Posterior vena cava (tissue), 2 donors: ENCODE measurements at regions not wholly inside any gene's neighbourhood (a gene's known extent, or its start where the extent isn't known, plus 50 kb on each side); places are given as distances from the start of the nearest gene placed in this dataset.

Experiments used
- DNase-seq: peaks from one replicate; pipeline ENCODE4 v3.0.0-alpha.2; 2020; ENCODE audit warnings: low spot score
- intact Hi-C, 2 donors: fragments of 100-400 bp; cut with DNase I; formaldehyde crosslinking; loops; one replicate each; pipeline versions ENCODE4 v1.14.1 to v1.14.2; 2022 to 2023
- donor health status: DM: yes; HTN: yes; CAD: no.
- donor health status: DM: yes; HTN: yes; CAD: no.

- intact Hi-C loops: no loop called here
- no peak for DNase-seq
Measured at GRCh38 chr1:239655023-239655422, 268.7 kb downstream of the CHRM3 start.

DNA sequence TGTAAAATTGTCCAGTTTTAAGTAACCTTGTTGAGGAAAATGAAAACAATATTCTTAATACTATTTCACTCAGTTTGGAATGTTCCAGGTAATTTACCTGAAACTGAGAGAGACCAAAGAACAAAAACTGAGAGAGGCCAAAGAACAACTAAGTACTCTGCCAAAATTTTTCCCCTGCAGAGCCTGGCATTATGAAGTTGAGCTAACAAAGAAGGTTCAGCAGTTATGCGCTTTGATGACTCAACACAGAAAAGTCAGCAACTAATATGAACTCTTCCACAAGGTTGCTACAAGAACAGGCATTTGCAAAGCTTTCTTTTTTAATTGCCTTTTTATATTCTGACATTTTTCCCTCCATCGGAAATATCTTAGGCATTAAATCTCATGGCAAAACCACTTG lies 270.9 kb downstream of the CHRM3 start:
- intact Hi-C loops: no loop called here
- DNase-seq: no peak

- intact Hi-C loops: no loop called here
- DNase-seq: no peak
Measured at GRCh38 chr1:239662950-239663349, 276.6 kb downstream of the CHRM3 start.

- intact Hi-C loops: no loop called here
- DNase-seq: no peak
Measured at GRCh38 chr1:239672256-239672655, 285.9 kb downstream of the CHRM3 start.

DNA sequence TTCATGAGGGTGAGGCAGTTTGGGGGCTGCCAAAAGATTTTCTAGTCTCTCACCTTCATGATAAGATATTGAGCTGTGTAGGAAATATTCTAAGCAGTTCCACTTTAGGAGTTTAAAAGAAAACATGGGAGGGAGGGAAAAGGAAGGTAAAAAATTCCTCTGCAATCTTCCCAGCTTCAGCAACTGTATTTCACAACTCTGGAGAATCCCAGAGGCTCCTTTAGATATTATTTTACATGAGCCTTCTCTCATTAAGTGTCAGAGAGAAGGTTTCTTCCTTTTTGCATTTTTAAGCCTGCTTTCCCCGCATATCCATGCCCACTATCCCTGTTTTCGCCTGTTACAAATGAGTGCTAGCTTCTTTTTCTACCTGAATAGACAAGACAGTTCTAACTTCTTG lies 289.4 kb downstream of the CHRM3 start:
- intact Hi-C loops: no loop called here

DNA sequence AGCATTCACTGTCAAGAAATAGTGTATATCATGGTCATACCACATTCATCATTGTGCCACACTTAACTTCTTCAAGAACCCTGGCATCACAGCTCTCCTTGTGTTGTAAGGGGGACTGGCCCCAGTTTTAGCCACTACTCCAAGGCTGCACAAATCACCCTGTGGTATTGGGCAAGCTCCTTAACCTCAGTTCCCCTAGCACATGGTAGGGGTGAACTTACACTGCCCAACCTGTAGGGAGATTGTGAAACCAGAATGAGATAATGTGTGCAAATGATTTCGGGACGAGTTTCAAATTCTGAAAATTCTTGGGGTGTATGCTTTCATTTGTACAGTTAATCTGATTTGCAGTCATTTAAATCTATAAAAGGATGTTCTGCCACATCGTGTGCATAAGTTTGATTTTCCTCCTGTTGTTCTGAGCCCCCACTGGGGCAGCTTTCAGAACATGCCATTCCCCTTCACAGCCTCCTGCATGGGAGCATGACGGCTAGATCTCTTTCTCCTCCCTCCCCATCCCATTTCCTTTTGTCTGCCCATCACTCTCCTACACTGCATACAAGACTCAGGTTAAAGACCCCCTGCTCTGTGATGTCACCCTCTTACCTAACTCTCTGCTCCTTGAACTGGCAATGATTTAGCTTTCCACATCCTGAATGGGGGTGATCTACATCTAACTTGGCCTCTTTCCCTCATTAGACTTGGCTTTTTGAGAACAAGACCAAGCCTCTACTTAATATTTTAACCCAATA lies 290.3 kb downstream of the CHRM3 start:
- intact Hi-C loops: no loop called here
- DNase-seq: no peak

More for the DNA sequence above, 289.4 kb downstream of the CHRM3 start:
- DNase-seq: no peak

DNA sequence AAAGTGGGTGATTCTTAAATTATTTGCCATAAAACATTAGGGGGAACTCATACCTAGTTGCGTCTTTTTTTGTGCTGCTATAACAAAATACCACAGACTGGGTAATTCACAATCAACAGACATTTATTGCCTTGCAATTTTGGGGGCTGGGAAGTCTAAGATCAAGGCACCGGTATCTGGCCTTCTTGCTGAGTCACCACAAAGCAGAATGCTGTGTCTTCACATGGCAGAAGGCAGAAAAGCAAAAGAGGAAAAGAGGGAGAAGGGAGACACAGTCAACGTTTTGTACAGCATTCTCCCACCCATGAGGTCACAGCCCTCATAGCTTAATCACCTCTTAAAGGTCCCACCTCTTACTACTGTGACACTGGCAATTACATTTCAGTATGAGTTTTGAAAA lies 291.0 kb downstream of the CHRM3 start:
- DNase-seq: no peak
- intact Hi-C loops: no loop called here

GRCh38 chr1:239678181-239678580 lies 291.8 kb downstream of the CHRM3 start:
- no peak for DNase-seq

GRCh38 chr1:239682046-239682445 lies 295.7 kb downstream of the CHRM3 start:
- no peak for DNase-seq

More at GRCh38 chr1:239678181-239678580, 291.8 kb downstream of the CHRM3 start:
- intact Hi-C loops: no loop called here

GRCh38 chr1:239682960-239683359 lies 296.6 kb downstream of the CHRM3 start:
- intact Hi-C loops: no loop called here
- no peak for DNase-seq

More at GRCh38 chr1:239682046-239682445, 295.7 kb downstream of the CHRM3 start:
- intact Hi-C loops: no loop called here

DNA sequence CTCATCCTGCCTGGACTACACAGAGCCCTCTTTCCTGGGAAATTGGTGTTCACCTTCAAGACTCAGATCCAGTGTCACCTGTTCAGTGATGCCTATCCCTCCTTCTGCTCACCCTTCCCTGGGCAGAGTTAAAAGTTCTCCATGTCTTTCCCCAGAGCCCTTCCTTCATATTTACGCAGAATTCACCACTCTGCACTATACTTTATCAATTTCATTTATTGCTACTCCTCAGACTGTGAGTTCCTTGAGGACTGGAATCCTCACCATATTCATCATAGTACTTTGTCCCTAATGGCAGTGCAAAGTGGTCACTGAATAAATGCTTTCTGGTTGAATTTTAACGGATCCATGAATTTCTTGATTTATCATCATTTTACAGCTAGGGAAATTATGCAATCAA lies 300.0 kb downstream of the CHRM3 start:
- intact Hi-C loops: loop anchor here in 1 of 2 donors (5.0 kb wide), 1 partner anchor 94 kb away; no protein-coding TSS in a partner anchor
- no peak for DNase-seq

- DNase-seq: no peak
- intact Hi-C loops: no loop called here
Measured at GRCh38 chr1:239696317-239696716, 309.9 kb downstream of the CHRM3 start.

DNA sequence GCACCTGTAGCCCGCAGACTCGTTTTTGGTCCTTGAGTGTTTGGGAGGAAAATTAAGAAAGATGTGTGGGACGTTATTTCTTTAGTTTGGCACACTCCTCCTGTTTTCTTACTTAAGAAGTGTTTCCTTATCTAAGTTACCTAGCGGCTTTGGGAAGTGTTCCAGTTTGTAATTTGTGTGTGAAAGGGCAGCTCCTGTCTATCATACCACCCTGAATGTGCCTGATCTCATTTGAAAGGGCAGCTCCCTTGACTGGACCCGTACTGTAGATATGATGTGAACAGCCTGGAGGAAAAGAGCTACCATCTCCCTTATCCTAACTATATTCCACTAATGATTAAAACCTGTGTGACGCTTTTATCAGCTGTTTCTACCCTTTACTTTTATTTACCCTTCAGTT lies 314.3 kb downstream of the CHRM3 start:
- intact Hi-C loops: no loop called here
- no peak for DNase-seq

- intact Hi-C loops: no loop called here
- DNase-seq: no peak
Measured at GRCh38 chr1:239703075-239703474, 316.7 kb downstream of the CHRM3 start.

DNA sequence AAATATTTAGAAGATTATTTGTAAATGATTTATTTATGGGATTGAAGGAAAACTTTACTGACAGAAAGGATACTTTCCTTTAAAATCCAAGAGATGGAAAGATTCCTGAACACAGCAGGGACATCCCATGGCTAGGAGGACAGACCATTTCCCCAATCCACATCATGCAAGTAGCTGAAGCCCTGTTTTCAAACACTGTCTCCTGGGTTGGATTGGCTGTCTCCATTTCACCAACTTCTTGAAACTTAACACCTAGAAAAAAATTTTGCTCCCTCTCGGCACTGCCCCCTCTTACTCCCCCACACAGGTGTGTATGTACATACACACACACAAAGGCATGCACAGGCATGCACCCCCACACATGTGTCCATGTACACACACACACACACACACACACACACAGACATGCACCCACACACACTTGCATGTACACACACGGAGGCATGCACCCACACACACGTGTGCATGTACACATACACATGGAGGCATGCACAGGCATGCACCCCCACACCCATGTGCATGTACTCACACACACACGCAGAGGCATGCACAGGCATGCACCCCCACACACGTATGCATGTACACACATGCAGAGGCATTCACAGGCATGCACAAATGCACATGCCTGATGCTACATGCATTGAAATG lies 320.0 kb downstream of the CHRM3 start:
- intact Hi-C loops: no loop called here
- DNase-seq: no peak

DNA sequence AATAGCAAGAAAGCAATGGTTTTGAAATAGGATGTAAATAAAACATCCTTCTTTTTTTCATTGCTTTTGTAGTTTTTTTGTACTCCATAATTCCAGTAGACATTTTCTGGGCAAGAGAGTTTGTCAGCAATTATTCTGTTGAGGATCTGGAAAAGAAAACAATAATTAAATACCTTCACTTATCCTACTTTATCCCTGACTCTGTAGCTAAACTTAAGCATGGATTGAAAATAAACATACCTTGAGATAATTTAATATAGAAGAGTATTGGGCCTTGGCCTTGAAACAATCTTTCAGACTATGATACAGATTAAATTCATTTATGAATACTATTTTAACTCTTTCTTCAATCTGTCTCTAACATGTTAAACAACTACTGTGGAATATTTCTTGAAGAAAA lies 321.2 kb downstream of the CHRM3 start:
- intact Hi-C loops: no loop called here
- DNase-seq: no peak

DNA sequence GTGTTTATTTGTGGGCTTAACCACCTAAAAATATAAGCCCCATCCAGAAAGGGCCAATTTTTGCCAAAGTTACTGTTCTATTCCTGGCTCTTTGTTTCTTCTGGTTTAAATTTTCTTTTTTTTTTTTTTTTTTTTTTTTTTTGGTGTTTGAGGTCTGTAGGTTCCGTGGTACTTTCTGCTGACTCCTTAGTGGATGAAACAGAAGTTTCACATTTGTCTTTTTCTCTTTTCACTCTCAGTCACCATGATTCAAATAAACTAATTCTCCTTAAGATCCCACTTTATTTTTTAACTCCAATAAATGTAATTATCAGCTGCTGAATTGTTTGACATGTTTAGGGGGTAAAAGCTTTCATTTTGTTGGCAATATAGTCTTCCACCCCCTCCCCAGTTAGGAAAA lies 322.3 kb downstream of the CHRM3 start:
- no peak for DNase-seq
- intact Hi-C loops: no loop called here

DNA sequence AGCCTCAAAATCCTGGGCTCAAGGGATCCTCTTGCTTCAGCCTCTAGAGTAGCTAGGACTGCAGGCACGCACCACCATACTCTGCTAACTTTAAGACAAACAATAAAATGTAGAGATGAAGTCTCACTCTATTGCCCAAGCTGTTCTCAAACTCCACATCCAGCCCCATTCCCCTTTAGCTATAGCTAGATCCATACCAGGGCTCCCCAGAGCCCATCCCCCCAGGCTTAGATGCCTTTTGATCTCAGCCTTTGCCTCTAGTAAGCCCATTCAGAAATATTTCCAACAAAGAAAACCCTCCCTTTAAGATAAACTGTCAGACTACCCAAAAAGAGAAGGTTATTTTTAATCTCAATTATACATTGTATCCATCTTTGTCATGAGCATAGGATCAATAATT lies 325.4 kb downstream of the CHRM3 start:
- no peak for DNase-seq
- intact Hi-C loops: no loop called here

DNA sequence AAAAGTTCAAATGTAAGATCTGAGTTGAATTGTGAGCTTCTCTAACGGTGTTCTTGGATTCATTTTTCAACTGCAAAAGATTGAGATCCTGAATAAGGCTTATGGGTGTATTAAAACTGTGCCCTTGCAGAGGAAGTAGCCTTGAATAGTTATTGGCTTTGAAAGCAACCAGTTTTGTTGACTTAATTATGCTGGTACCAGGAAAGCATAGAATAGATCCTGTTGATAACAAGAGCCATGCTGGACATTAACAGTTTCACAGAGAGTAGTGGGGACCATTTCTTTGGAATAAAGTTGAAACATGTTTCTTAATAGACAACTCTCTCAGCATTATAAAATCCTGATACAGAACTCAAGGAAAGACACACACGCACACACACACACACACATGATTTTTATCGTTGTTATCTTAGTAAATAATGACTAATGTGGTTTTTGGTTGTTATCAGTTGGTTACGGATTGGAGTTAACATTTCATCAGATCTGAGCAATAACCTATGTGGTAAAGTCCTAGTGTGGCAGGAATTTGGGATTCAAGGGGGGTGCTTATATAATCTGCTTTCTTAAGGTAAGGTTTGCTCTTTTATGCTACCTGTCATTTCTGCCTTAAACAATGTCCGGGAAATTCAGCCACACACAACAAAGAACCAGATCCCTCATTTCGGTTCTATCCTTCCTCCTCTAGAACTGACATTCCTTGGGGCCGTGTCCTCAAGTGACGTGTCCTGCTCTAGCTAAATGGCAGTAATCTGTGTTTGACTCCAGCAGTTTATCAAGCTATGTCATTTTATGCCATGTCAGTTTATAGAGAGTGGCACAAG lies 330.9 kb downstream of the CHRM3 start:
- DNase-seq: no peak
- intact Hi-C loops: no loop called here

GRCh38 chr1:239717918-239718184 lies 331.5 kb downstream of the CHRM3 start:
- intact Hi-C loops: no loop called here
- DNase-seq: no peak

DNA sequence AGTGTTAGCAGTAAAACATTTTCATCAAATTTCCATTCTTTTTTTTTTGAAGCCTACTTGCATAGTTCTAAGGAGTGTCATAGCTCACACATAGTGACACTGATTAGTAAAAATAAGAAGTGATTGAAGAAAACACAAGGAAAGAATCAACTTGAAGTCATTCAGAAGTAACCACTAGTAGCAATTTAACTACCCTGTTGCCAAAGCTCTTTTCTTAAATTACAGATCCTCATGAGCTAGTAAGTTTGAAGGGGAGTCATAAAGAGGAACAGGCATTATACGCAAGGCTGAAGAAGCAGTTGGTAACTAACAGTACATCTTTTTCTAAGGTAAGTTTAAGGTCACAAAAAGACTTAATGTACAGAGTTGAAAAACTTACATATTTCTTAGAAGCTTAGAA lies 332.2 kb downstream of the CHRM3 start:
- intact Hi-C loops: no loop called here
- DNase-seq: no peak
